GM12878 (cell line): ENCODE measurements at regions not wholly inside any gene's neighbourhood (a gene's known extent, or its start where the extent isn't known, plus 50 kb on each side); places are given as distances from the start of the nearest gene placed in this dataset.

Source experiments
- ATAC-seq: fragments of 200-7000 bp; cut with Tn5 transposase; 3 replicates; pipeline ENCODE4 v1.9.1; 2020; ENCODE audit warnings: mild to moderate bottlenecking, moderate library complexity
- BruUV-seq: library from RNA; stranded (reverse); fragments of 400-500 nt; replicated peaks from 2 replicates; lab custom pipeline; 2021; lab: Mats Ljungman, UMichigan
- CTCF ChIA-PET: fragments of 300-600 bp; sonication (Branson Sonifier 250); formaldehyde crosslinking; extraction: SDS; loops from one replicate; lab custom pipeline; 2021; ENCODE audit warnings: inconsistent platforms; lab: Yijun Ruan, JAX
- POLR2A ChIA-PET: fragments of 350-600 bp; formaldehyde crosslinking; extraction: SDS; loops from one replicate; lab custom pipeline; 2021; ENCODE audit warnings: inconsistent platforms; lab: Charles Lee
- RAD21 ChIA-PET: fragments of 300-600 bp; sonication (Branson Sonifier 250); formaldehyde crosslinking; loops from one replicate; lab custom pipeline; 2023; ENCODE audit warnings: antibody characterized with exemption; ENCODE audit not compliant: unreplicated experiment; lab: Charles Lee
- SMC1A ChIA-PET: fragments of 300-600 bp; sonication (Branson Sonifier 250); formaldehyde crosslinking; loops from one replicate; lab custom pipeline; 2023; ENCODE audit not compliant: unreplicated experiment, uncharacterized antibody; lab: Charles Lee
- DNase-seq: peaks from one replicate; pipeline ENCODE4 v3.0.0-alpha.2; 2011; ENCODE audit warnings: low read depth, low spot score
- FAIRE-seq: peaks from 3 replicates; lab custom pipeline; 2011; peaks lifted over from hg19 to GRCh38; lab: Jason Lieb, UNC
- H2AFZ ChIP-seq: 2 replicates; pipeline ENCODE4 v1.6.0; 2011; ENCODE audit warnings: low read depth, low read length, control low read depth; ENCODE audit not compliant: control insufficient read depth
- H3K27ac ChIP-seq: 2 replicates; pipeline ENCODE4 v1.5.1; 2011; ENCODE audit warnings: control low read depth; ENCODE audit not compliant: control insufficient read depth, insufficient read depth
- H3K27me3 ChIP-seq, 2 experiments: replicated peaks in 1 of 2; 2 replicates each; pipeline versions ENCODE4 v1.6.0 to v1.6.1; 2011; ENCODE audit warnings: low read length in 1 of 2; ENCODE audit not compliant: control insufficient read depth in 2 of 2, insufficient read depth in 2 of 2
- H3K36me3 ChIP-seq, 2 experiments: 2 replicates each; pipeline ENCODE4 v1.5.1; 2011; ENCODE audit warnings: low read length in 1 of 2; ENCODE audit not compliant: control insufficient read depth in 2 of 2, insufficient read depth in 2 of 2
- H3K4me1 ChIP-seq: 2 replicates; pipeline ENCODE4 v1.6.1; 2011; ENCODE audit warnings: mild to moderate bottlenecking, low read length, moderate library complexity, mixed read lengths; ENCODE audit not compliant: control insufficient read depth, insufficient read depth
- H3K4me2 ChIP-seq: 2 replicates; pipeline ENCODE4 v1.6.0; 2011; ENCODE audit warnings: control low read depth; ENCODE audit not compliant: control insufficient read depth, insufficient read depth
- H3K4me3 ChIP-seq: fragments of 200-600 bp; sonication (generic); 2 replicates; pipeline ENCODE4 v1.5.1; 2016
- H3K79me2 ChIP-seq: 2 replicates; pipeline ENCODE4 v1.6.0; 2011; ENCODE audit warnings: low read length; ENCODE audit not compliant: control insufficient read depth, insufficient read depth
- H3K9ac ChIP-seq: 2 replicates; pipeline ENCODE4 v1.8.0; 2011; ENCODE audit warnings: low read length, control low read depth, mixed read lengths; ENCODE audit not compliant: control insufficient read depth, insufficient read depth
- H3K9me3 ChIP-seq: replicated peaks from 3 replicates; pipeline ENCODE4 v1.5.1; 2011; ENCODE audit warnings: mild to moderate bottlenecking, low read length; ENCODE audit not compliant: control insufficient read depth, insufficient read depth
- H4K20me1 ChIP-seq: 2 replicates; pipeline ENCODE4 v1.6.0; 2011; ENCODE audit not compliant: control insufficient read depth, insufficient read depth
- ATF7 ChIP-seq: fragments of 450-650 bp; IDR thresholded peaks from 2 replicates; pipeline ENCODE4 v1.6.1; 2016; ENCODE audit warnings: low read depth, mild to moderate bottlenecking
- CEBPZ ChIP-seq: fragments of 150-350 bp; IDR thresholded peaks from 2 replicates; pipeline ENCODE4 v1.6.1; 2016; ENCODE audit warnings: low read depth, low read length
- JUND ChIP-seq: IDR thresholded peaks from 2 replicates; pipeline ENCODE4 v1.6.1; 2012; ENCODE audit warnings: low read depth, mild to moderate bottlenecking, low read length, improper control_type of control experiment, moderate library complexity
- MAX ChIP-seq: IDR thresholded peaks from 2 replicates; pipeline ENCODE4 v1.6.1; 2012; ENCODE audit warnings: low read depth, low read length, improper control_type of control experiment
- SMC3 ChIP-seq: IDR thresholded peaks from 2 replicates; pipeline ENCODE4 v1.6.1; 2011; ENCODE audit warnings: low read length, improper control_type of control experiment, borderline replicate concordance
- ZNF687 ChIP-seq: fragments of 450-650 bp; IDR thresholded peaks from 2 replicates; pipeline ENCODE4 v1.6.1; 2017; ENCODE audit warnings: mild to moderate bottlenecking, moderate library complexity
- WGBS: methylation state at CpG from one replicate; pipeline ENCODE4 v1.1.6; 2016; ENCODE audit warnings: low lambda C conversion rate; ENCODE audit not compliant: insufficient replicate concordance, insufficient coverage; ENCODE audit errors: missing lambda C conversion rate; 5-methylcytosine and 5-hydroxymethylcytosine counted together
- in situ Hi-C: fragments of 300-500 bp; cut with MboI; formaldehyde crosslinking; loops from 9 replicates; pipeline ENCODE4 v1.14.3; 2018; ENCODE audit warnings: mixed read lengths
- intact Hi-C: fragments of 100-400 bp; cut with micrococcal nuclease; formaldehyde crosslinking; loops from one replicate; pipeline ENCODE4 v1.14.2; 2022; ENCODE audit not compliant: unreplicated experiment
- TF ChIP-seq, protein P1 (sequence below): fragments of 450-650 bp; IDR thresholded peaks from 2 replicates; pipeline ENCODE4 v1.6.1; 2017; ENCODE audit warnings: mild to moderate bottlenecking, low read depth, inconsistent platforms; ENCODE audit not compliant: poor library complexity, severe bottlenecking
- TF ChIP-seq, protein P2 (sequence below): IDR thresholded peaks from 2 replicates; pipeline ENCODE4 v1.6.1; 2011; ENCODE audit warnings: borderline replicate concordance, low read depth, mild to moderate bottlenecking, moderate library complexity, low read length; ENCODE audit not compliant: insufficient read depth, poor library complexity, severe bottlenecking

DNA sequence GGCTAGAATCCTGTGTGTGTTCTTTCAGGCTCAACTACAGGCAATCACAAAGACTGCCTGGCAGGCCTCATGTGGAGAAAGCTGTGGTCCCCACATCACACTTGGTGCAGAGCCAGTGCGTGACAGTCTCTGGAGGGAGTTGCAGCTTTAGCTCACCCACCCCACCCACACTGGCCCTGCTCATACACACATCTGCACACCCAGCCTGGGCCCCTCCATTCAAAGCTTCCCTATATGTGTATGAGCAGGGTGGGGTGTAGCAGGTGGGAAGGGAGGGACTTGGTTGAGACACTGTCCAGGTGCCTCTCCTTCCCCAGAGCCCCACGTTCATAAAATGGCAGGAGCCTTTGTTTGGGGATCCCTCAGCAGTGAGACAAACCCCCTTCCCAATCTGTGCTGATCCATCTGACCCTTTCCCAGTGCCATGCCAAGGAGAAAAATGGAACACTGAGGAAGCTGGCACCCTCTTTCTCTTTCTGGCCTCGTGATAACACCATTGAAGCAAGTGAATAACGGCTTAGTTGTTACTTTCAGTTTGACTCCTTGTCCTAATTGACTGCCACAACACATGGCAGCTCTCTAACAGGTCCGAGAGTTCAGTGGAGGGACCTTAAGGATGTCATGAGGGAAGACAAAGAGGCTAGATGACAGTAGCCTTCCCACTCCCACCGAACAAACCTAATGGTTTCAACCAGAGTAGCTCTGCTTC is 53.8 kb upstream of the NRSN1 start (continued):
- TF ChIP-seq, protein P1, sequence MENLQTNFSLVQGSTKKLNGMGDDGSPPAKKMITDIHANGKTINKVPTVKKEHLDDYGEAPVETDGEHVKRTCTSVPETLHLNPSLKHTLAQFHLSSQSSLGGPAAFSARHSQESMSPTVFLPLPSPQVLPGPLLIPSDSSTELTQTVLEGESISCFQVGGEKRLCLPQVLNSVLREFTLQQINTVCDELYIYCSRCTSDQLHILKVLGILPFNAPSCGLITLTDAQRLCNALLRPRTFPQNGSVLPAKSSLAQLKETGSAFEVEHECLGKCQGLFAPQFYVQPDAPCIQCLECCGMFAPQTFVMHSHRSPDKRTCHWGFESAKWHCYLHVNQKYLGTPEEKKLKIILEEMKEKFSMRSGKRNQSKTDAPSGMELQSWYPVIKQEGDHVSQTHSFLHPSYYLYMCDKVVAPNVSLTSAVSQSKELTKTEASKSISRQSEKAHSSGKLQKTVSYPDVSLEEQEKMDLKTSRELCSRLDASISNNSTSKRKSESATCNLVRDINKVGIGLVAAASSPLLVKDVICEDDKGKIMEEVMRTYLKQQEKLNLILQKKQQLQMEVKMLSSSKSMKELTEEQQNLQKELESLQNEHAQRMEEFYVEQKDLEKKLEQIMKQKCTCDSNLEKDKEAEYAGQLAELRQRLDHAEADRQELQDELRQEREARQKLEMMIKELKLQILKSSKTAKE: no peak
- TF ChIP-seq ZNF687: no peak
- TF ChIP-seq, all 136 proteins: peak for 8

- ChIA-PET POLR2A (no interaction called here), SMC1A (no interaction called here), RAD21 (interaction anchor here (0.6 kb wide), 1 partner anchor 439 kb away, joined by 3 read pairs; no protein-coding TSS in a partner anchor), CTCF (no interaction called here)
- H3K4me3 ChIP-seq: no peak overlapping the region
- in situ Hi-C loops (no loop called here), intact Hi-C loops (no loop called here)
- H3K79me2 ChIP-seq: no peaks in the 10 kb centered on the region
- DNase-seq (no peak), ATAC-seq (no peak), FAIRE-seq (no peak)
- WGBS: 0% methylated on average over 1 of the region's 1 CpG
- no peak overlapping the region for H3K9ac ChIP-seq
- H3K4me2 ChIP-seq: no peak overlapping the region
- H3K4me1 ChIP-seq: no peaks in the 10 kb centered on the region
- H3K27ac ChIP-seq: no peak overlapping the region
- H3K9me3 ChIP-seq: no peaks in the 10 kb centered on the region
- H3K36me3 ChIP-seq: no peaks in the 10 kb centered on the region
- no TSS peak for BruUV-seq
- no peak overlapping the region for H2AFZ ChIP-seq
- no peak for TF ChIP-seq ATF7
- no peak for TF ChIP-seq JUND
- TF ChIP-seq, protein P2, sequence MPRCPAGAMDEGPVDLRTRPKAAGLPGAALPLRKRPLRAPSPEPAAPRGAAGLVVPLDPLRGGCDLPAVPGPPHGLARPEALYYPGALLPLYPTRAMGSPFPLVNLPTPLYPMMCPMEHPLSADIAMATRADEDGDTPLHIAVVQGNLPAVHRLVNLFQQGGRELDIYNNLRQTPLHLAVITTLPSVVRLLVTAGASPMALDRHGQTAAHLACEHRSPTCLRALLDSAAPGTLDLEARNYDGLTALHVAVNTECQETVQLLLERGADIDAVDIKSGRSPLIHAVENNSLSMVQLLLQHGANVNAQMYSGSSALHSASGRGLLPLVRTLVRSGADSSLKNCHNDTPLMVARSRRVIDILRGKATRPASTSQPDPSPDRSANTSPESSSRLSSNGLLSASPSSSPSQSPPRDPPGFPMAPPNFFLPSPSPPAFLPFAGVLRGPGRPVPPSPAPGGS: no peak
- TF ChIP-seq CEBPZ: no peak
- TF ChIP-seq MAX: no peak
- TF ChIP-seq SMC3: no peak
- no peaks in the 10 kb centered on the region for H4K20me1 ChIP-seq
- H3K27me3 ChIP-seq: no peaks in the 10 kb centered on the region
These were observed 50.0 kb upstream of the NRSN1 start for GRCh38 chr6:24076011-24076410.
